ENCODE measurements at regions not wholly inside any gene's neighbourhood (a gene's known extent, or its start where the extent isn't known, plus 50 kb on each side); places are given as distances from the start of the nearest gene placed in this dataset.
"Not testable (repeated sequence)": the region's sequence is repeated elsewhere in the genome, so short reads cannot be mapped to it uniquely, and the experiment has no call there.

- TF ChIP-seq CTCF, POLR2A, POLR2AphosphoS5 (IDR thresholded peaks at IDR 0.05): not testable (repeated sequence)
These were observed 65.1 kb upstream of the NBPF26 start for GRCh38 chr1:120658622-120659021.

Measured in stomach (tissue), 4 donors.